ENCODE measurements at regions not wholly inside any gene's neighbourhood (a gene's known extent, or its start where the extent isn't known, plus 50 kb on each side); places are given as distances from the start of the nearest gene placed in this dataset.

GRCh38 chr9:2321523-2322148, 300.0 kb upstream of the VLDLR start:
- Mint-ChIP-seq H3K27me3 (ENCODE audit: unreplicated experiment) (peaks cover 2% of the 10 kb centered on the region), H3K36me3 (ENCODE audit: low read depth, unreplicated experiment) (no peaks in the 10 kb centered on the region), H3K4me3 (ENCODE audit: unreplicated experiment) (no peak overlapping the region), H3K27ac (ENCODE audit: unreplicated experiment) (no peak overlapping the region), H3K4me1 (ENCODE audit: unreplicated experiment) (no peaks in the 10 kb centered on the region), H3K9me3 (ENCODE audit: unreplicated experiment) (peaks cover under 1% of the 10 kb centered on the region)
- DNase-seq (ENCODE audit: low spot score) = no peak
- TF ChIP-seq, protein P1, sequence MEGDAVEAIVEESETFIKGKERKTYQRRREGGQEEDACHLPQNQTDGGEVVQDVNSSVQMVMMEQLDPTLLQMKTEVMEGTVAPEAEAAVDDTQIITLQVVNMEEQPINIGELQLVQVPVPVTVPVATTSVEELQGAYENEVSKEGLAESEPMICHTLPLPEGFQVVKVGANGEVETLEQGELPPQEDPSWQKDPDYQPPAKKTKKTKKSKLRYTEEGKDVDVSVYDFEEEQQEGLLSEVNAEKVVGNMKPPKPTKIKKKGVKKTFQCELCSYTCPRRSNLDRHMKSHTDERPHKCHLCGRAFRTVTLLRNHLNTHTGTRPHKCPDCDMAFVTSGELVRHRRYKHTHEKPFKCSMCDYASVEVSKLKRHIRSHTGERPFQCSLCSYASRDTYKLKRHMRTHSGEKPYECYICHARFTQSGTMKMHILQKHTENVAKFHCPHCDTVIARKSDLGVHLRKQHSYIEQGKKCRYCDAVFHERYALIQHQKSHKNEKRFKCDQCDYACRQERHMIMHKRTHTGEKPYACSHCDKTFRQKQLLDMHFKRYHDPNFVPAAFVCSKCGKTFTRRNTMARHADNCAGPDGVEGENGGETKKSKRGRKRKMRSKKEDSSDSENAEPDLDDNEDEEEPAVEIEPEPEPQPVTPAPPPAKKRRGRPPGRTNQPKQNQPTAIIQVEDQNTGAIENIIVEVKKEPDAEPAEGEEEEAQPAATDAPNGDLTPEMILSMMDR (IDR thresholded peaks at IDR 0.05; ENCODE audit: unreplicated experiment) = no peak

- Mint-ChIP-seq H3K4me1 (ENCODE audit: unreplicated experiment) (no peaks in the 10 kb centered on the region), H3K27me3 (ENCODE audit: unreplicated experiment) (peaks cover 2% of the 10 kb centered on the region), H3K9me3 (ENCODE audit: unreplicated experiment) (no peaks in the 10 kb centered on the region), H3K27ac (ENCODE audit: unreplicated experiment) (no peak overlapping the region), H3K4me3 (ENCODE audit: unreplicated experiment) (no peak overlapping the region), H3K36me3 (ENCODE audit: low read depth, unreplicated experiment) (no peaks in the 10 kb centered on the region)
- TF ChIP-seq, protein P1 (IDR thresholded peaks at IDR 0.05; ENCODE audit: unreplicated experiment) = no peak
- no peak for DNase-seq (ENCODE audit: low spot score)
Measured at GRCh38 chr9:2324742-2325141, 296.8 kb upstream of the VLDLR start.

- Mint-ChIP-seq H3K4me1 (ENCODE audit: unreplicated experiment) (no peaks in the 10 kb centered on the region), H3K4me3 (ENCODE audit: unreplicated experiment) (no peak overlapping the region), H3K27me3 (ENCODE audit: unreplicated experiment) (no peaks in the 10 kb centered on the region), H3K36me3 (ENCODE audit: low read depth, unreplicated experiment) (no peaks in the 10 kb centered on the region), H3K27ac (ENCODE audit: unreplicated experiment) (no peak overlapping the region), H3K9me3 (ENCODE audit: unreplicated experiment) (no peaks in the 10 kb centered on the region)
- no peak for DNase-seq (ENCODE audit: low spot score)
- TF ChIP-seq, protein P1 (IDR thresholded peaks at IDR 0.05; ENCODE audit: unreplicated experiment) = no peak
Measured at GRCh38 chr9:2332663-2333062, 288.9 kb upstream of the VLDLR start.

DNA sequence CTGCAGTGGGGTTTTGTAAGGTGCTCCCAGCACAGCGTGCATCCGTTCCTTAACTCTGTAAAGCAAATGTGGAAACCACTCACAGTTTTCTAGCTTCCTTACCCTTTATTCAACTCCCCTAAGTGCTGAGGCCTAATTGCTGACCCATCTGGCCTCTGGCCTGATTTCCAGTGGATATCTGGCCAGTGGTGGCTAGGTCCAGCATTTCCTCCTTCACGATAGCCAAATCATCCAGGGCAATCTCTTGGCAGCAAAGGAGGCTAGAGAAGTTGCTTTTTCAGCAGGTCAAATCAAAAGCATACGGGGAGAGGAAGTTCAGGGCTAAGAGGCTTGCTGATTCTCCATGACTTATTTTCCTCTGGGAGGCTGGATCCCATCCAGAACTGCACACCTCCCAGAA, 286.3 kb upstream of the VLDLR start:
- no peak for DNase-seq (ENCODE audit: low spot score)
- Mint-ChIP-seq H3K4me1 (ENCODE audit: unreplicated experiment) (no peaks in the 10 kb centered on the region), H3K27me3 (ENCODE audit: unreplicated experiment) (no peaks in the 10 kb centered on the region), H3K4me3 (ENCODE audit: unreplicated experiment) (no peak overlapping the region), H3K27ac (ENCODE audit: unreplicated experiment) (no peak overlapping the region), H3K36me3 (ENCODE audit: low read depth, unreplicated experiment) (no peaks in the 10 kb centered on the region), H3K9me3 (ENCODE audit: unreplicated experiment) (no peaks in the 10 kb centered on the region)
- TF ChIP-seq, protein P1 (IDR thresholded peaks at IDR 0.05; ENCODE audit: unreplicated experiment) = no peak

- Mint-ChIP-seq H3K4me1 (ENCODE audit: unreplicated experiment) (no peaks in the 10 kb centered on the region), H3K4me3 (ENCODE audit: unreplicated experiment) (no peak overlapping the region), H3K27ac (ENCODE audit: unreplicated experiment) (no peak overlapping the region), H3K27me3 (ENCODE audit: unreplicated experiment) (no peaks in the 10 kb centered on the region), H3K36me3 (ENCODE audit: low read depth, unreplicated experiment) (no peaks in the 10 kb centered on the region), H3K9me3 (ENCODE audit: unreplicated experiment) (no peaks in the 10 kb centered on the region)
- TF ChIP-seq, protein P1 (IDR thresholded peaks at IDR 0.05; ENCODE audit: unreplicated experiment) = peak; percentile 26
- DNase-seq (ENCODE audit: low spot score) = no peak
Measured at GRCh38 chr9:2336055-2336454, 285.5 kb upstream of the VLDLR start.

All from endothelial cell (in vitro differentiated cells).